ENCODE measurements at regions not wholly inside any gene's neighbourhood (a gene's known extent, or its start where the extent isn't known, plus 50 kb on each side); places are given as distances from the start of the nearest gene placed in this dataset.
"Not testable (repeated sequence)": the region's sequence is repeated elsewhere in the genome, so short reads cannot be mapped to it uniquely, and the experiment has no call there.

- DNase-seq, result no peak
Observed at GRCh38 chr3:127438371-127438770, 150.5 kb upstream of the PRR20G start.

- DNase-seq, result not testable (repeated sequence)
Observed at GRCh38 chr3:127435299-127435698, 147.5 kb upstream of the PRR20G start.

GRCh38 chr3:127431066-127431465, 143.2 kb upstream of the PRR20G start:
- DNase-seq, result no peak

GRCh38 chr3:127428344-127428997, 140.6 kb upstream of the PRR20G start:
- no peak for DNase-seq

GRCh38 chr3:127427666-127428065, 139.8 kb upstream of the PRR20G start:
- no peak for DNase-seq

GRCh38 chr3:127427156-127427555, 139.3 kb upstream of the PRR20G start:
- DNase-seq, result no peak

- DNase-seq, result no peak
Observed at GRCh38 chr3:127426444-127427153, 138.8 kb upstream of the PRR20G start.

- DNase-seq, result no peak
Observed at GRCh38 chr3:127425505-127426443, 137.9 kb upstream of the PRR20G start.

- no peak for DNase-seq
Observed at GRCh38 chr3:127424766-127425504, 137.1 kb upstream of the PRR20G start.

GRCh38 chr3:127423856-127424765, 136.3 kb upstream of the PRR20G start:
- no peak for DNase-seq

- no peak for DNase-seq
Observed at GRCh38 chr3:127422663-127423375, 135.0 kb upstream of the PRR20G start.

GRCh38 chr3:127421943-127422662, 134.3 kb upstream of the PRR20G start:
- no peak for DNase-seq

- DNase-seq, result no peak
Observed at GRCh38 chr3:127420829-127421228, 133.0 kb upstream of the PRR20G start.

- DNase-seq, result no peak
Observed at GRCh38 chr3:127419641-127420553, 132.1 kb upstream of the PRR20G start.

- DNase-seq, result no peak
Observed at GRCh38 chr3:127419182-127419581, 131.3 kb upstream of the PRR20G start.

GRCh38 chr3:127418560-127419147, 130.8 kb upstream of the PRR20G start:
- no peak for DNase-seq

GRCh38 chr3:127417709-127418559, 130.1 kb upstream of the PRR20G start:
- no peak for DNase-seq

GRCh38 chr3:127413871-127414270, 126.0 kb upstream of the PRR20G start:
- no peak for DNase-seq

Measured in CD4-positive, alpha-beta T cell treated with Interleukin-6 for 4 hours (primary cell).